Testis (tissue), 2 donors: ENCODE measurements at regions not wholly inside any gene's neighbourhood (a gene's known extent, or its start where the extent isn't known, plus 50 kb on each side); places are given as distances from the start of the nearest gene placed in this dataset.

Source experiments
- CTCF ChIP-seq, 3 experiments: fragments of 450-650 bp in 2 of 3; fragments of 200-600 bp in 1 of 3; sonication (generic) in 1 of 3; IDR thresholded peaks; one replicate each; pipeline ENCODE4 v1.5.1; 2016 to 2019; ENCODE audit warnings: antibody characterized with exemption in 3 of 3, mild to moderate bottlenecking in 2 of 3, moderate library complexity in 1 of 3
- POLR2A ChIP-seq: fragments of 450-650 bp; IDR thresholded peaks from one replicate; pipeline ENCODE4 v1.6.1; 2017; ENCODE audit warnings: antibody characterized with exemption, mild to moderate bottlenecking, moderate library complexity

GRCh38 chr20:54772893-54773642, 297.7 kb downstream of the DOK5 start:
- TF ChIP-seq CTCF (IDR thresholded peaks at IDR 0.05) (no peak), POLR2A (no peak)
